K562 (cell line): ENCODE measurements at regions not wholly inside any gene's neighbourhood (a gene's known extent, or its start where the extent isn't known, plus 50 kb on each side); places are given as distances from the start of the nearest gene placed in this dataset.
"Not testable (repeated sequence)": the region's sequence is repeated elsewhere in the genome, so short reads cannot be mapped to it uniquely, and the experiment has no call there.

ENCODE experiments used
- EGR1 ChIP-seq: fragments of 450-650 bp; conservative IDR thresholded peaks from 2 replicates; pipeline ENCODE4 v1.6.1; 2017; ENCODE audit warnings: mild to moderate bottlenecking
- GATA2 ChIP-seq: sonication (generic); formaldehyde crosslinking; IDR thresholded peaks from 2 replicates; pipeline ENCODE4 v1.4.0; 2020; ENCODE audit warnings: mild to moderate bottlenecking, missing genetic modification reagents
- MTA1 ChIP-seq: fragments of 450-650 bp; IDR thresholded peaks from 2 replicates; pipeline ENCODE4 v1.6.1; 2017; ENCODE audit warnings: borderline replicate concordance
- NFRKB ChIP-seq: fragments of 450-650 bp; IDR thresholded peaks from 2 replicates; pipeline ENCODE4 v1.6.1; 2016; ENCODE audit warnings: low read depth
- NFXL1 ChIP-seq: fragments of 450-650 bp; formaldehyde crosslinking; IDR thresholded peaks from 2 replicates; pipeline ENCODE4 v1.4.0; 2021; ENCODE audit warnings: mild to moderate bottlenecking
- USF1 ChIP-seq: sonication (generic); formaldehyde crosslinking; IDR thresholded peaks from 2 replicates; pipeline ENCODE4 v1.9.0; 2022; ENCODE audit warnings: mild to moderate bottlenecking, missing genetic modification reagents
- ZBED1 ChIP-seq: IDR thresholded peaks from 2 replicates; pipeline ENCODE4 v1.6.1; 2014
- TF ChIP-seq, protein P1 (sequence below): sonication (generic); formaldehyde crosslinking; IDR thresholded peaks from 2 replicates; pipeline ENCODE4 v1.8.0; 2022; ENCODE audit warnings: mild to moderate bottlenecking, missing genetic modification reagents

DNA sequence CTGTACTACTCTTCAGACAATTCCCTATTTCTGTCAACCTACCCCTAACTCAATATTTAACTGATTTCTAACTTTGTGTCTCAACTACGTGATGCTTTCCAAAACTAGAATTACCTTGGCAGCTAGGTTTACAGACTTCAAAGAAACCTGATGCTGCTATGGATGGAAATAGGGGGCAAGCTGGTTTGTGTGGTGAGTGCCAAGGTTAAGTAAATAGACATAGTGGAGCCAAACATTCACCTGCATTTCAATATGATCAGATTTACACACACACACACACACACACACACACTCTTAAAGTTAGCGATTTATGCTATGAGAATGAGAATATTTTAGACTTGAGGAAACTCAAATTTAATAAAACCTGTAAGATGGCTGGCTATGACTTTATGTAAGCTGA, 52.1 kb upstream of the POMZP3 start:
- TF ChIP-seq GATA2, NFRKB, EGR1, NFXL1, MTA1, USF1, ZBED1: not testable (repeated sequence)
- TF ChIP-seq, protein P1, sequence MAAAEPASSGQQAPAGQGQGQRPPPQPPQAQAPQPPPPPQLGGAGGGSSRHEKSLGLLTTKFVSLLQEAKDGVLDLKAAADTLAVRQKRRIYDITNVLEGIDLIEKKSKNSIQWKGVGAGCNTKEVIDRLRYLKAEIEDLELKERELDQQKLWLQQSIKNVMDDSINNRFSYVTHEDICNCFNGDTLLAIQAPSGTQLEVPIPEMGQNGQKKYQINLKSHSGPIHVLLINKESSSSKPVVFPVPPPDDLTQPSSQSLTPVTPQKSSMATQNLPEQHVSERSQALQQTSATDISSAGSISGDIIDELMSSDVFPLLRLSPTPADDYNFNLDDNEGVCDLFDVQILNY (CRISPR knock-in tag) = not testable (repeated sequence)
